NOMO-1 treated with DMSO at 0.1 percent for 48 hours (cell line): ENCODE measurements at regions not wholly inside any gene's neighbourhood (a gene's known extent, or its start where the extent isn't known, plus 50 kb on each side); places are given as distances from the start of the nearest gene placed in this dataset.
"Not testable (repeated sequence)": the region's sequence is repeated elsewhere in the genome, so short reads cannot be mapped to it uniquely, and the experiment has no call there.

Source experiments
- DNase-seq: peaks from one replicate; lab custom pipeline; 2025; ENCODE audit not compliant: unreplicated experiment; lab: John Stamatoyannopoulos, UW

DNA sequence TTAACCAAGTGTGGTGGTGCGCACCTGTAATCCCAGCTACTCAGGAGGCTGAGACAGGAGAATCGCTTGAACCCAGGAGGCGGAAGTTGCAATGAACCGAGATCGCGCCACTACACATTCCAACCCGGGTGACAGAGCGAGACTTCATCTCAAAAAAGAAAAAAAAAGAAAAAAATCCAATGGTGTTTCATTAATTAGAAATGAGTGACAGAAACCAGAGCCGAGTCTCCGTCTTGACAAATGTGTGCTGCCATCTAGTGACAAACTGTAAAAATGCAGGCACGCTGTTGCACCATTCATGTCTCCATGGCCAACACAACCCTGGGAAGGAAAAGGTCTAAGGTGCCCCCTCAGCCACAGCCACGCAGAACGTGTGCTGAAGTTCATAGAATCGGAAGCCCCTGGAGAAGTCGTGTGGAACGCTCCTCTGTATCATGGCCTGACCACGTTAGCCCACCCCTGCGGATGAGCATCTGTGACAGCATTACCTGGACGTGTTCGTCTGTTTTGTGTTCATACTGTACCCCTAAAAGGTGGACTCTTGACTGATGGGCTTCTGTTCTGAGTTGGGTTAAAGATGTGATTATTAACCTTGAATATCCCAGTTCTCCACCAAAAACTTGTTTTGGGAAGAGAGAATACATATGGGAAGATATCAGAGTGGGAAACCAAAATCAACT lies 94.9 kb downstream of the LYZL2 start:
- DNase-seq: peak; percentile 80

DNA sequence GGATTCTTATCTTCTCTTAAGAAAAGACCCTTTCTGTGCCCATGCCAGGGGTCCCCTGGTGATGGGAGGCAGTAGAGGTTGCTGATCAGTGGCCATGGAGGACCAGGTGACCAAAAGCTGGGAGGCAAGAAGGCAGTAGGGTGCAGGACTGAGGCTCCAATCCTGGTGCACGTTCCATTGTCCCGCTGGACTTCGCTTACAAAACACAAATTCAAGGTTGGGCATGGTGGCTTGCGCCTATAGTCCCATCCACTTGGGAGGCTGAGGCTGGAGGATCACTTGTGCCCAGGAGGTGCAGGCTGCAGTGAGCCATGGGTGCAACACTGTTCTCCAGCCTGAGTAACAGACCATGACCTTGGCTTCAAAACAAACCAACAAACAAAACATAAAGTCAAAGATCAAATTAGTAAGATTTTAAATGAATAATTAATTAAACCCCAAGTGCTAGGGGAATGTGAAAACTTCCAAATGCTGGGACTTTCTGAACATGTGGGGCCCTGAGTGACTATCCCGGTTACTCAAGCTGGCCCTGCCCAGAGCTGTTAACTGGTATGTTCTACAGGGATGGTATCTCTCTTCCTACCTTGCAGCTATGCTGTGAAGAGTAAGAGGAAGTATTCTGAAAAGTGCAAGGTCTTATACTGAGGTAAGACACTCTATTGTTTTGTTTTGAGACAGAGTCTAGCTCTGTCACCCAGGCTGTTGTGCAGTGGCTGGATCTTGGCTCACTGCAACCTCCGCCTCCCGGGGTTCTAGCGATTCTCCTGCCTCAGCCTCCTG lies 97.6 kb downstream of the LYZL2 start:
- DNase-seq: peak; percentile 33

DNA sequence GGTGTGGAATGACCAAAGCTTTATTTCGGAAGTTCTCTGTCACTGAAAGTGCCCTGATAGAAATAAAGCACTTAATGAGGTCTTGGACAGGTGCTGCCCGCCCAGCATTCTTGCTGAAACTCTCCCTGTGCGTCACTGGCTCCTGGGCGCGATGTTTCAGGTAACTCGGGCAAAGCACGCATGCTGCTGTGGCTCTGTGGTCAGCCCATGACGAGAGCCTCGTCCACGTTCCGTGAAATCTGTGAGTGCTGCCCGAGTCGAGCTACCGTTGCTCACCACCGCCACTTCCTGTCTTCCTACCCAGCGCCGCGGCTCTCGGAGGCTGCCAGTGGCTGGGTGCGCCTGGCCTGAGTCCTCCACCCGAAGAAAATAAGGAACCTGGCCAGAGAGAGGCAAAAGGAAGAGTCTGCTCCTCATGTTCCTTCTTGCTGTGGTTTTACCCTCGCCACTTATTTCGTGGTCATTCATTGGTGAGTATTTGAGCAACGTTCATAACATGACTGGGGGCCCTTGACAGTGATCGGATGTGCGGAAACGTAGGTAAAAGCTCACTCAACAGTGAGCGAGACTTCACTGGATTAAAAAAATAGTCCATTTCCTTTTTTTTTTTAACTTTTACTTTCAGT lies 95.5 kb downstream of the MAP3K8 start:
- peak; percentile 100 for DNase-seq

DNA sequence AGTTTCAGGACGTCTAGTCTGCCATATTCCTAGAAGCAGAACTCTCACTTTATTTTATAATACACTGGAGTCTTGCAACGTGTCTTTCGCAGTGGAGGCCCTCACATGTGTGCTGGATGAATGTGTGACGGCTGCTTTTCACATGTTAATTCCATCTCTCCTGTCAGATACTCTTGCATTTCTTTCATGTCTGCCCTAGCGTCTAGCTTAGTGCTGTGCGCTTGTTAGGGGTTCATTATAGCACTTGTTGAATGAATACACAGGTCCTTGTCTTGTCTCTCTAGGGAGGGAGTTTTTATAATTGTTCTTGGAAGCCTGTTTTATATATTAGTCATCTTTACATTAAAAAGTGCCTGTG lies 94.4 kb downstream of the MAP3K8 start:
- DNase-seq: no peak

DNA sequence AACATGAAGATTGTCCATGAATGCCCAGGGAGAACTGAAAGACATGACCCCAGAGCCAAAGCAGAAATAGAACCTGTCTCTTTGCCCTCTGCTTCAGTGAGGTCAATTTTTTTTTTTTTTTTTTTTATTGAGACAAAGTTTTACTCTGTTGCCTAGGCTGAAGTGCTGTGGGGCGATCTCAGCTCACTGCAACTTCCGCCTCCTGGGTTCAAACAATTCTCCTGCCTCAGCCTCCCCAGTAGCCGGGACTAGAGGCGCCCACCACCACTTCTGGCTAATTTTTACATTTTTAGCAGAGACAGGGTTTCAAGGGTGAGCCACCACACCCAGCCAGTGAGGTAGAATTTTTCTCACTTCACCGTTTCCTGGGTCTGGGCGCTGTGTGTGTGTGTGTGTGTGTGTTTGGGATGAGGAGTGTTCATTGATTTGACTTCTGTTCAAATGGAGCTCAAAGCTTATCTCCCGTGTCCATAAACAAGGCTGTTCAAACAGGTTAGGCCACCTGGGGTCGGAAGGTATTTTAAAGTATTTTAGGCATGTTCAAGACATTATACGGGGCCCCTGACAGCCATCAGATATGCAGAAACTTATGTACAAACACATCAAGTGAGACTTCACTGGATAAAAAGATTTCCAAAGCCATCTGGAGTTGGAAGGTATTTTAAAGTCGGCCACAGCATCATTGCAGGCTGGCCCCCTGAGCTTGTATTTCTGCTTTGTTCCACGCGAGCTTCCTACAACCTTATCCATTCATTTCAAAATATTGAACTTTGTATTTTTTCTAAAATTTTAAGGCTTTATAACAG lies 93.8 kb downstream of the MAP3K8 start:
- no peak for DNase-seq

DNA sequence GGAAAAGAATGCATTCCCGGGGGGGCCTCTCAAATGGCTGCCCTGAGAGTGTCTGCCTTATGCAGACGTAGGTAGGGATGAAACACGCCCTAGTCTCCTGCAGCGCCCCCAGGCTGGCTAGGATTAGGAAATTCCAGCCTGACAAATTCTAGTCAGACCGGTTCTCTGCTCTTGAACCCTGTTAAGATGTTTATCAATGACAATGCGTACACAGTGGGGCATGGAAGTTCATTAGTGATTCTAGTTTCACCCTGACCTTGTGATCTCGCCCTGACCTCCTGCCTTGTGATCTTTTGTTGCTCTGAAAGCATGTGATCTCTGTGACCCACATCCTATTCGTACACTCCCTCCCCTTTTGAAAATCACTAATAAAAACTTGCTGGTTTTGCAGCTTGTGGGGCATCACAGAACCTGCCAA lies 88.7 kb downstream of the MAP3K8 start:
- not testable (repeated sequence) for DNase-seq

DNA sequence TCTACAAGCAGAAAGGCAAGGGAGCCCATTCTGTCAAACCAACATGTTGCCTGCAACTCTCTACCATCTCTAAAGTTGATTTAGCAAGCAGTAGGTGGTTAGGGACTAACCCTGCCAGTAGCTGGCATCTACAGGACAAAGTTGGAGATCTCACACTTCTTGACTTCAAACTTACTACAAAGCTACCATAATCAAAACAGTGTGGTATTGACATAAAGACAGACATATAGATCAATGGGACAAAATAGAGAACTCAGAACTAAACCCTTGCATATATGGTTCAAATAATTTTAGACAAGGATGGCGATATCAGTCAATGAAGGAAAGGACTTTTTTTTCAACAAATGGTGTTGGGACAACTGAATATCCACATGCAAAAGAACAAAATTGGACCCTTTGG lies 84.9 kb downstream of the MAP3K8 start:
- DNase-seq: no peak
